ENCODE measurements at regions not wholly inside any gene's neighbourhood (a gene's known extent, or its start where the extent isn't known, plus 50 kb on each side); places are given as distances from the start of the nearest gene placed in this dataset.
A peak's percentile ranks its signal among the peaks of the same experiment; 100 is the strongest.

GRCh38 chr1:208499601-208500000, 255.4 kb upstream of the PLXNA2 start:
- DNase-seq (ENCODE audit: extremely low read depth in 1 of 11, low read depth in 9 of 11, low spot score in 4 of 11), result no peak

GRCh38 chr1:208500375-208500774, 256.2 kb upstream of the PLXNA2 start:
- no peak for DNase-seq (ENCODE audit: extremely low read depth in 1 of 11, low read depth in 9 of 11, low spot score in 4 of 11)

GRCh38 chr1:208501542-208501941, 257.4 kb upstream of the PLXNA2 start:
- DNase-seq (ENCODE audit: extremely low read depth in 1 of 11, low read depth in 9 of 11, low spot score in 4 of 11), result no peak

- no peak for DNase-seq (ENCODE audit: extremely low read depth in 1 of 11, low read depth in 9 of 11, low spot score in 4 of 11)
Measured at GRCh38 chr1:208503787-208504186, 259.6 kb upstream of the PLXNA2 start.

GRCh38 chr1:208506812-208507211, 262.6 kb upstream of the PLXNA2 start:
- DNase-seq (ENCODE audit: extremely low read depth in 1 of 11, low read depth in 9 of 11, low spot score in 4 of 11), result no peak

- DNase-seq (ENCODE audit: extremely low read depth in 1 of 11, low read depth in 9 of 11, low spot score in 4 of 11), result no peak
Measured at GRCh38 chr1:208509072-208509471, 264.9 kb upstream of the PLXNA2 start.

GRCh38 chr1:208510192-208510952, 266.2 kb upstream of the PLXNA2 start:
- DNase-seq (ENCODE audit: extremely low read depth in 1 of 11, low read depth in 9 of 11, low spot score in 4 of 11), result no peak

- peak in 1 of 11 donors; percentile 15 for DNase-seq (ENCODE audit: extremely low read depth in 1 of 11, low read depth in 9 of 11, low spot score in 4 of 11)
Measured at GRCh38 chr1:208511242-208511860, 267.2 kb upstream of the PLXNA2 start.

- no peak for DNase-seq (ENCODE audit: extremely low read depth in 1 of 11, low read depth in 9 of 11, low spot score in 4 of 11)
Measured at GRCh38 chr1:208513799-208514198, 269.6 kb upstream of the PLXNA2 start.

- DNase-seq (ENCODE audit: extremely low read depth in 1 of 11, low read depth in 9 of 11, low spot score in 4 of 11), result no peak
Measured at GRCh38 chr1:208515129-208515528, 270.9 kb upstream of the PLXNA2 start.

- DNase-seq (ENCODE audit: extremely low read depth in 1 of 11, low read depth in 9 of 11, low spot score in 4 of 11), result no peak
Measured at GRCh38 chr1:208516780-208517179, 272.6 kb upstream of the PLXNA2 start.

GRCh38 chr1:208520438-208521099, 276.4 kb upstream of the PLXNA2 start:
- no peak for DNase-seq (ENCODE audit: extremely low read depth in 1 of 11, low read depth in 9 of 11, low spot score in 4 of 11)

- DNase-seq (ENCODE audit: extremely low read depth in 1 of 11, low read depth in 9 of 11, low spot score in 4 of 11), result no peak
Measured at GRCh38 chr1:208521534-208521933, 277.4 kb upstream of the PLXNA2 start.

- no peak for DNase-seq (ENCODE audit: extremely low read depth in 1 of 11, low read depth in 9 of 11, low spot score in 4 of 11)
Measured at GRCh38 chr1:208523007-208523406, 278.8 kb upstream of the PLXNA2 start.

- no peak for DNase-seq (ENCODE audit: extremely low read depth in 1 of 11, low read depth in 9 of 11, low spot score in 4 of 11)
Measured at GRCh38 chr1:208524376-208524775, 280.2 kb upstream of the PLXNA2 start.

- no peak for DNase-seq (ENCODE audit: extremely low read depth in 1 of 11, low read depth in 9 of 11, low spot score in 4 of 11)
Measured at GRCh38 chr1:208524925-208525324, 280.7 kb upstream of the PLXNA2 start.

- DNase-seq (ENCODE audit: extremely low read depth in 1 of 11, low read depth in 9 of 11, low spot score in 4 of 11), result no peak
Measured at GRCh38 chr1:208525417-208525816, 281.2 kb upstream of the PLXNA2 start.

- DNase-seq (ENCODE audit: extremely low read depth in 1 of 11, low read depth in 9 of 11, low spot score in 4 of 11), result no peak
Measured at GRCh38 chr1:208526613-208527125, 282.5 kb upstream of the PLXNA2 start.

- DNase-seq (ENCODE audit: extremely low read depth in 1 of 11, low read depth in 9 of 11, low spot score in 4 of 11), result no peak
Measured at GRCh38 chr1:208527156-208527555, 283.0 kb upstream of the PLXNA2 start.

- DNase-seq (ENCODE audit: extremely low read depth in 1 of 11, low read depth in 9 of 11, low spot score in 4 of 11), result peak in 10 of 11 donors; percentile 32 to 70 (median 54)
Measured at GRCh38 chr1:208528578-208529240, 284.5 kb upstream of the PLXNA2 start.
